ENCODE measurements at regions not wholly inside any gene's neighbourhood (a gene's known extent, or its start where the extent isn't known, plus 50 kb on each side); places are given as distances from the start of the nearest gene placed in this dataset.
"Not testable (repeated sequence)": the region's sequence is repeated elsewhere in the genome, so short reads cannot be mapped to it uniquely, and the experiment has no call there.

- peak; percentile 49 for FAIRE-seq
Measured at GRCh38 chr5:39674209-39675082, 249.7 kb upstream of the DAB2 start.

DNA sequence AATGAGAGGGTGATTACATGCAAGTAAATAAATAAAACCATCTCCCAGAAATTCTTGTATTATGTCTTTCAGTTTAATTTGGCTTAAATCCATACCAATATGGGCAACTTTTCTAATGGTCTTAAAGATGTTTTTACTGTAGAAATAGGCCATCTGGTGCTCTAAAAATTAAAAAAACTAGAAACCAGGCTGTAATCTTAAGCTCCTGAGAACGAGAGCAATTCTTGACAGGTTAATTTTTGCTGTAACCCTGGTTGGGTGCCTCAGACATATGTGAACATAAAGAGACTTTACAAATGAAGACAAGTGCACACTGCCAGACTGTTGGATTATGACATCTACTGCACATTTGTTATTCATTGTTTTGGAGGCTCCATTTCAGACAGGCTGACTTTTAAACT is 246.8 kb upstream of the DAB2 start:
- FAIRE-seq: no peak

- FAIRE-seq: no peak
Measured at GRCh38 chr5:39670955-39671354, 246.2 kb upstream of the DAB2 start.

- no peak for FAIRE-seq
Measured at GRCh38 chr5:39670391-39670790, 245.6 kb upstream of the DAB2 start.

DNA sequence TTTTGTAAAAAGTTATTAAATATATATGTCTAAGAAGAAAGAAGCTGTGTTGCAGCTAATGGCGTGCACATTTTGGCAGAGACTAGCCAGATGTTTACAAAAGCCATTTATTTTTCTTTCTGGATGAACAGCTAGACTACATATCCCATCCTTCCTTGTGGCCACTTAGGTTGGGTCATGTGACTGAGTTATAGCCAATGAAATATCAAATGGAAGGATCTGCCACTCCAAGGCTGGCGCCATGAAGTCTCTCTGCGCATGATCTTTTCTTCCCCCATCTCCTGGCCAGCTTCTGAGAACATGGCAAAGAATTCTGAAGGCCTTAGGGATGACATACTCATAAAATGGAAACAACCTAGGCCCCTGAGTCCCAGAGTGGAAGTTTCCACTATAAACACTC is 244.2 kb upstream of the DAB2 start:
- no peak for FAIRE-seq

GRCh38 chr5:39665328-39665727 is 240.5 kb upstream of the DAB2 start:
- FAIRE-seq: no peak

DNA sequence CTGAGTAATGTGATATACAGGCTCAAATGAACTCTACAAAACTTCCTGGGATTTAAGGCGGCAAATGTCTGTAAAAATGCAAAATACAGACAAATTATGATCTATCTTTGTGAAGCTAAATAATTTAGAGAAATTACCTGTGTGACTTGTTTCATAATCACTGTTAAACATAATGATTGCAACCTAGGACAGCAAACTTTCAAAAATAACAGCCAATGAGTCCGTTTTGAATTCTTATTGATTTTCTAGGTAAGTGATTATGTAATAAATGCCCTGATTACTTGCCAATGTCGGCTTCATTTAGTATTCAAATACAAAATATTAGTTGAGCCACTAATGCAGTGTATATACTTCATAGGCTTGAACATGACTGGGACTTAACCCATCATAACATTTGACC is 238.2 kb upstream of the DAB2 start:
- no peak for FAIRE-seq

GRCh38 chr5:39661026-39661779 is 236.4 kb upstream of the DAB2 start:
- no peak for FAIRE-seq

- no peak for FAIRE-seq
Measured at GRCh38 chr5:39660020-39660419, 235.2 kb upstream of the DAB2 start.

DNA sequence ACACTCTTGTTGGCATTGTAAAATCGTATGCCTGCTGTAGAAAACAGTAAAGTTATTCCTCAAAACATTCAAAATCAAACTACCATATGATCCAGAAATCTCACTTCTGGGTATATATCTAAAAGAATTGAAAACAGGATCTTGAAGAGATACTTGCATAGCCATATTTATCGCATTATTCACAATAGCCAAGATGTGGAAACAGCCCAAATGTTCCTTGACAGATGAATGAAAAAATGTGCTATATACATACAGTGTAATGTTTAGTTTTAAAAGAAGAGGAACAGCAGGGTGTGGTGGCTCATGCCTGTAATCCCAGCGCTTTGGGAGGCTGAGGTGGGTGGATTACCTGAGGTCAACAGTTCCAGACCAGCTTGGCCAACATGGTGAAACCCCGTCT is 234.1 kb upstream of the DAB2 start:
- no peak for FAIRE-seq

GRCh38 chr5:39657943-39658342 is 233.2 kb upstream of the DAB2 start:
- FAIRE-seq: peak; percentile 64

- no peak for FAIRE-seq
Measured at GRCh38 chr5:39656600-39656999, 231.8 kb upstream of the DAB2 start.

- FAIRE-seq: no peak
Measured at GRCh38 chr5:39654715-39655114, 229.9 kb upstream of the DAB2 start.

- not testable (repeated sequence) for FAIRE-seq
Measured at GRCh38 chr5:39652481-39652880, 227.7 kb upstream of the DAB2 start.

DNA sequence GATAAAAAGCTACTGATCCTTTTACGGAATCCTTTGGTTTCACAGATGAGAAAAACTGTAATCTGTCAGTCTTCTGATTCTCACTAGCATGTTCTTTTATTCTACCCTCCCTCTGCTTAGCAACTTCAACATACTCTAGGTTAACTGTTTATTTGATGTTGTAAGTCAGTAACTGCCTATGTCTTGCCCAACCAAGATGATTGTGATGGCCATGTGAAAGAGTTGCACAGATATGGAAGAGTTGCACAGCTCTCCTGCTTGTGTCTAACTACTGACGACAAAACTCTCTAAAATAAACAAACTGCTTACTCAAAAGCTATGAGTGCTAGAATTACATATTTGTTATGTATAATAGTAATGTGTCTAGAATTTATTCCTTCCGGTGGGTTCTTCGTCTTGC is 227.3 kb upstream of the DAB2 start:
- no peak for FAIRE-seq

DNA sequence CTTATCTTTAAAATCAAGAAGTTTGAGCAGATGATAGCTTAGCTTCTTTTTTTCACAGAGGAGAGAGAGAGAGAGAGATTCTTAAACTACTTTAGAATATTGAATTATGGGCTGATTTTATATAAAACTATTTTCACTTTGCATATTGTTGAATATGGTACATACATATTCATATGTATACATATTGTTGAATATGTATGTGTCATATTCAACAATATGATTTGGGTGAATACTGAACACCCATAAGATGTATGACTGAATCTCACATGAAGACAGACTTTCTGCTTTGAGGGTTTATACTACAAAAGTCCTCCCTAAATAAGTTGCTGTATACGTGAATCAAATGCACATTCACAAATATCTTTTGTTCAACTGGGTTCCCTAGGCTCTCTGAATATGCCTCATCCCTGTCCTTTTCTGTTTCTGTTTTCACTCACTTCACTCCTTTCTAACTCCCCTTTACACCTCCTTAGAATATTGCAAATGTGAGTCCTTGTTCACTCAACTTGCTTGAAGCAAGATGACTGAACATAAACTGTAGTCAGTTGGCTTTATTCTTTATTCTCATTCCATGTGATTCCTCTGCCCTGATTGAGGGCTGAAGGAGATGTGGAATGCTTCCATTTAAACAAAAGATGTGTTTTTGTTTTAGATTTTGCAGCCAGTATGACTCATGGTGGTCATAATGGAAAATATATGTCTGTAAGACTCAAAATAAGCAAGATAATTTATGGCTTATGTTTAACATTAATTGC is 225.4 kb upstream of the DAB2 start:
- FAIRE-seq: no peak

DNA sequence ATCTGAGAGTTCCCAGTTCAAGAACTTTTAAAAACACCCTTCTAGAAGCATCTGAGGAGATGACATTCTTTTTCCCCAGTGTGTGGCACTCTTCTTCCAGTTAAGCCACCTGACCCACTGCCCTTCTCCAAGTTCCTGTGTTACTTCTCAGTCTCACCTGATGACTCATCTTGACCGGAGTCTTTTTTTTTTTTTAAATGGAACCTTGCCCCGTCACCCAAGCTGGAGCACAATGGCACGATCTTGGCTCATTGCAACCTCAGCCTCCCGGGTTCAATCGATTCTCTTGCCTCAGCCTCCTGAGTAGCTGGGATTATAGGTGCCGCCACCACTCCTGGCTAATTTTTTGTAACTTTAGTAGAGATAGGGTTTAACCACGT is 224.1 kb upstream of the DAB2 start:
- FAIRE-seq: no peak

GRCh38 chr5:39648085-39648847 is 223.5 kb upstream of the DAB2 start:
- FAIRE-seq: no peak

DNA sequence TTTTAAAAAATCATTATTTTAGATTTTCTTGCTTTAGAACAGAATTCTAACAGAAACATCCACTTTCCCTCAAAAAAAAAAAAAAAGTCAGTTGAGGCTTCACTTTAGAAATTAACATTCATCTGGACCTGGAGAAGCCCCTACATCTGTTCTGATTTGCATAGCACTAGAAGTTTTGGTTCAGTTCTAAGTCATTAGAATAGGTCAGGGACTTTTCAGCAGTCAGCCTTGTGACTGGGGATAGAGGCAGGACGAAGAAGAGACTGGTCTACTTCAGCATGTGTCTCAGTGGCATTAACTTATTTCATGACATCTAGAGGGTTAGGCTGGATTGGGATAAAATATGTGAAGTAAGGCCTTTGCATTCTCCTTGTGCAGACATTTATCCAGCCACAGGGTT is 215.8 kb upstream of the DAB2 start:
- FAIRE-seq: no peak

DNA sequence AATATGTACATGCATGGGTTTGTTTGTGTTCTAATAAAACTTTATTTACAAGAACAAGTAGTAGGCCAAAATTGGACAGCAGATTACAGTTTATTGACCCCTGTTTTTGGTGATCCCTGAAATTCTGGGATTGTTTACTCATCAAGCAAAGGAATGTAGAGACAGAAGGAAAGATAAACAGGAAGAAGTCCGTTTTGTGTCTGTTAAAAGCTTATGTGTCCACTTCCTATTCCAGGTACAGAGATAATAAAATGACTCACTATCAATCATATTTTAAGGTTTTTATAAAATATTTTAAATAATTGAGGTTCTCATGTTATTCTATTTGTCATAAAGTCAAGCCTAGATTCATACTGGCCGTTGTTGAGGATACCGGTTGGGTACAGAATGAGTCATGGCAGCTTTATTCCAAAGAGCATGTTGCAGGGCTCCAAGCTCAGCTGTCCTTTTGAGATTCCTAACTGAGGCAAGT is 214.9 kb upstream of the DAB2 start:
- FAIRE-seq: no peak

- FAIRE-seq: no peak
Measured at GRCh38 chr5:39638813-39639212, 214.0 kb upstream of the DAB2 start.

- no peak for FAIRE-seq
Measured at GRCh38 chr5:39633057-39633456, 208.3 kb upstream of the DAB2 start.

GRCh38 chr5:39631958-39632357 is 207.2 kb upstream of the DAB2 start:
- FAIRE-seq: no peak
